GM20000 (cell line): ENCODE measurements at regions not wholly inside any gene's neighbourhood (a gene's known extent, or its start where the extent isn't known, plus 50 kb on each side); places are given as distances from the start of the nearest gene placed in this dataset.
"Not testable (repeated sequence)": the region's sequence is repeated elsewhere in the genome, so short reads cannot be mapped to it uniquely, and the experiment has no call there.

Experiments
- DNase-seq: peaks from one replicate; pipeline ENCODE4 v3.0.0; 2012; ENCODE audit warnings: low spot score
- TF ChIP-seq, protein P1 (sequence below): IDR thresholded peaks from 2 replicates; pipeline ENCODE4 v1.5.1; 2012; ENCODE audit warnings: mild to moderate bottlenecking, control low read depth; ENCODE audit errors: extremely low read depth, missing control alignments

- TF ChIP-seq, protein P1, sequence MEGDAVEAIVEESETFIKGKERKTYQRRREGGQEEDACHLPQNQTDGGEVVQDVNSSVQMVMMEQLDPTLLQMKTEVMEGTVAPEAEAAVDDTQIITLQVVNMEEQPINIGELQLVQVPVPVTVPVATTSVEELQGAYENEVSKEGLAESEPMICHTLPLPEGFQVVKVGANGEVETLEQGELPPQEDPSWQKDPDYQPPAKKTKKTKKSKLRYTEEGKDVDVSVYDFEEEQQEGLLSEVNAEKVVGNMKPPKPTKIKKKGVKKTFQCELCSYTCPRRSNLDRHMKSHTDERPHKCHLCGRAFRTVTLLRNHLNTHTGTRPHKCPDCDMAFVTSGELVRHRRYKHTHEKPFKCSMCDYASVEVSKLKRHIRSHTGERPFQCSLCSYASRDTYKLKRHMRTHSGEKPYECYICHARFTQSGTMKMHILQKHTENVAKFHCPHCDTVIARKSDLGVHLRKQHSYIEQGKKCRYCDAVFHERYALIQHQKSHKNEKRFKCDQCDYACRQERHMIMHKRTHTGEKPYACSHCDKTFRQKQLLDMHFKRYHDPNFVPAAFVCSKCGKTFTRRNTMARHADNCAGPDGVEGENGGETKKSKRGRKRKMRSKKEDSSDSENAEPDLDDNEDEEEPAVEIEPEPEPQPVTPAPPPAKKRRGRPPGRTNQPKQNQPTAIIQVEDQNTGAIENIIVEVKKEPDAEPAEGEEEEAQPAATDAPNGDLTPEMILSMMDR = no peak
- no peak for DNase-seq
Observed at GRCh38 chr6:73932866-73933265, 236.9 kb downstream of the CD109 start.

DNA sequence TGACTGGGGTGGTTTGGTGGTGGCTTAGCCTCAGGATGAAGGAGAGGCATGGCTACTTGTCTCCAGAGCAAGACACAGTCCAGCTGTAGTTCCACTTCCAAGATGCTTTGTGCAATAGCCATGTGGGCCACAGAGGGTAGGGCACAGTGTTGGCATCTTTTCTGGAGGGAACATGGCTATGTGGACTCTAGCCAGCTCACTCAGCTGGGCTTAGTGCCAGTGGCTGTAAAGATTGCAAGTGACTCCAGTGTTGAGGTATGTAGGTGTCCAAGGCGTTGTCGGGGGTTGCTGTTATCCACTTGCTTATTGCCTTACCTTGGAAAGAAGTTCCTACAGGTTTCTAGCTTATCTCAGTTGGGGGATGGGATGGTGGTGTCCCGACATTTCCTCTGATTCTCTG lies 233.4 kb downstream of the CD109 start:
- DNase-seq = no peak
- TF ChIP-seq, protein P1 = no peak

GRCh38 chr6:73927421-73927820 lies 231.4 kb downstream of the CD109 start:
- DNase-seq = no peak
- TF ChIP-seq, protein P1 = no peak

GRCh38 chr6:73925703-73926102 lies 229.7 kb downstream of the CD109 start:
- DNase-seq = not testable (repeated sequence)

GRCh38 chr6:73923905-73924485 lies 228.0 kb downstream of the CD109 start:
- DNase-seq = no peak
- TF ChIP-seq, protein P1 = no peak

DNA sequence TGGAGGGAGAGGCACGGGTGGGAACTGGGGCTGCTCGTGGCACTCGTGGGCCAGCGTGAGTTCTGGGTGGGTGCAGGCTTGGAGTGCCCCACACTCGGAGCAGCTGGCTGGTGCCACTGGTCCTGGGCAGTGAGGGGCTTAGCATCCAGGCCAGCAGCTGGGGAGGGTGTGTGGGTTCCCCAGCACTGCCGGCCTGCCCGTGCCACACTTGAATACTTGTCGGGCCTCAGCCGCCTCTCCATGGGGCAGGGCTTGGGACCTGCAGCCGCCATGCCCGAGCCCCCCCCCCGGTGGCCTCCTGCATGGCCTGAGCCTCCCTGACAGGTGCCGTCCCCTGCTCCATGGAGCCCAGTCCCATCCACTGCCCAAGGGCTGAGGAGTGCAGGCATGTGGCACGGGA lies 207.2 kb downstream of the CD109 start:
- DNase-seq = no peak
- TF ChIP-seq, protein P1 = no peak

DNA sequence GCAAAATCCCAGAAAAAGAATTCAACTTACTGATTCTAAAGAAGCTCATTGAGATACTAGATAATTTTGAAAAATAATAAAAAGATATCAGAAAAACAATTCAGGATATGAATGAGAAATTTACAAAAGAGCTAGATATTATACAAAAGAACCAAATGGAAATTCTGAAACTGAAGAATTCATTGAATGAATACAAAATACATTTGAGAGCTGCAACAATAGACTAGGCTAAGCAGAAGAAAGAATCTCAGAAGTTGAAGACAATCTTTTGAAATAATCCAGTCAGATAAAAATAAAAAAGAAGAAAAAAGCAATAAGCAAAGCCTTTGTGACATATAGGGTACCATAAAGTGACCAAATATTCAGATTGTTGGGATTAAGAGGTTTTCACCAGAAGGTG lies 206.0 kb downstream of the CD109 start:
- TF ChIP-seq, protein P1 = no peak
- no peak for DNase-seq

DNA sequence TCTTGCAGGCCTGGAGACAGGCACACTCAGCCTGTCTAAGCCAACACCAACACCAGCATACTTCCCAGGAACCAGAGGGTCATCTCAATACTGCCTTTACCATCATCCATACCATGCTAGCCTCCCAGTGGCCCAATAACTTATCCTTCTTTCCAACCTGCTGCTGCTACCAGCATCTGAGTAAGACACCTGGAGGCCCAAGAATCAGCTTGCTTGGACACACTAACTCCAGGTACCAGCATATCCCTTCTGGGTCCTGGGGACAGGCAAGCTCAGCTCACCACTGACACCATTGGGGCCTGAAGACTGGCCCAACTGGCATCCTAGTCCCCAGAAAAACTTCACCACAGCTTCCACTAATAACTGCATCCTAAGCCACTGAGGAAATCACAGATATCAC lies 205.3 kb downstream of the CD109 start:
- TF ChIP-seq, protein P1 = no peak
- DNase-seq = no peak
